GM23248 (cell line): ENCODE measurements at regions not wholly inside any gene's neighbourhood (a gene's known extent, or its start where the extent isn't known, plus 50 kb on each side); places are given as distances from the start of the nearest gene placed in this dataset.

ENCODE experiments used
- DNase-seq: peaks from one replicate; pipeline ENCODE4 v3.0.0-alpha.2; 2015
- H2AFZ ChIP-seq: fragments of 200-600 bp; sonication (generic); 2 replicates; pipeline ENCODE4 v1.6.1; 2016; ENCODE audit warnings: antibody characterized with exemption
- H3F3A ChIP-seq: fragments of 200-600 bp; sonication (generic); 2 replicates; pipeline ENCODE4 v1.6.1; 2016; ENCODE audit warnings: mild to moderate bottlenecking, antibody characterized with exemption, mixed run types; ENCODE audit not compliant: insufficient read depth
- H3K27ac ChIP-seq: fragments of 200-600 bp; sonication (generic); 2 replicates; pipeline ENCODE4 v1.5.1; 2016; ENCODE audit warnings: mild to moderate bottlenecking
- H3K27me3 ChIP-seq: fragments of 200-600 bp; sonication (generic); replicated peaks from 2 replicates; pipeline ENCODE4 v1.6.1; 2016; ENCODE audit warnings: mild to moderate bottlenecking; ENCODE audit not compliant: insufficient read depth
- H3K36me3 ChIP-seq: fragments of 200-600 bp; sonication (generic); 2 replicates; pipeline ENCODE4 v1.6.1; 2016; ENCODE audit warnings: low read depth, mild to moderate bottlenecking
- H3K4me1 ChIP-seq: fragments of 200-600 bp; sonication (generic); 2 replicates; pipeline ENCODE4 v1.6.1; 2016; ENCODE audit warnings: mild to moderate bottlenecking; ENCODE audit not compliant: insufficient read depth
- H3K4me2 ChIP-seq: fragments of 200-600 bp; sonication (generic); one replicate; pipeline ENCODE4 v1.6.1; 2016; ENCODE audit warnings: mild to moderate bottlenecking; ENCODE audit not compliant: unreplicated experiment
- H3K4me3 ChIP-seq: fragments of 200-600 bp; sonication (generic); 2 replicates; pipeline ENCODE4 v1.5.1; 2016; ENCODE audit warnings: mild to moderate bottlenecking
- H3K79me2 ChIP-seq: fragments of 200-600 bp; sonication (generic); 2 replicates; pipeline ENCODE4 v1.6.1; 2016; ENCODE audit warnings: mild to moderate bottlenecking; ENCODE audit not compliant: insufficient read depth
- H3K9ac ChIP-seq: fragments of 200-600 bp; sonication (generic); 2 replicates; pipeline ENCODE4 v1.6.1; 2016; ENCODE audit warnings: mild to moderate bottlenecking
- H3K9me2 ChIP-seq: fragments of 200-600 bp; sonication (generic); 2 replicates; pipeline ENCODE4 v1.6.1; 2016; ENCODE audit warnings: mixed run types, mild to moderate bottlenecking, moderate library complexity; ENCODE audit not compliant: insufficient read depth
- H3K9me3 ChIP-seq: fragments of 200-600 bp; sonication (generic); one replicate; pipeline ENCODE4 v1.6.1; 2017; ENCODE audit warnings: low read depth
- H4K20me1 ChIP-seq: fragments of 200-600 bp; sonication (generic); 2 replicates; pipeline ENCODE4 v1.6.0; 2016; ENCODE audit not compliant: insufficient read depth
- EZH2 ChIP-seq: fragments of 200-600 bp; sonication (generic); IDR thresholded peaks from 2 replicates; pipeline ENCODE4 v1.6.1; 2018; ENCODE audit warnings: antibody characterized with exemption, mild to moderate bottlenecking; ENCODE audit not compliant: insufficient read depth, poor library complexity, severe bottlenecking
- EZH2phosphoT487 ChIP-seq: fragments of 200-600 bp; sonication (generic); IDR thresholded peaks from 2 replicates; pipeline ENCODE4 v1.6.1; 2018; ENCODE audit warnings: antibody characterized with exemption, moderate library complexity, mild to moderate bottlenecking, low read depth; ENCODE audit not compliant: insufficient read depth
- WGBS, 2 experiments: methylation state at CpG; one replicate each; pipeline ENCODE4 v1.1.6; 2015 to 2017; ENCODE audit warnings: low lambda C conversion rate in 2 of 2, low coverage in 1 of 2; ENCODE audit errors: missing lambda C conversion rate in 2 of 2; 5-methylcytosine and 5-hydroxymethylcytosine counted together
- in situ Hi-C: fragments of 300-500 bp; cut with MboI; formaldehyde crosslinking; loops from 2 replicates; pipeline ENCODE4 v1.15.0; 2020

- H3K9me2 ChIP-seq = no peaks in the 10 kb centered on the region
- H4K20me1 ChIP-seq = no peaks in the 10 kb centered on the region
- H3K9ac ChIP-seq = no peak overlapping the region
- in situ Hi-C loops = loop anchor here (10.0 kb wide), 1 partner anchor 127 kb away; no protein-coding TSS in a partner anchor
- no peak for DNase-seq
- no peaks in the 10 kb centered on the region for H3K36me3 ChIP-seq
- no peak overlapping the region for H3K4me2 ChIP-seq
- 88 to 90% methylated on average over 11 of the region's 11 CpGs for WGBS, 2 experiments
- no peak overlapping the region for H3K27ac ChIP-seq
- H3K4me1 ChIP-seq = peaks cover 21% of the 10 kb centered on the region
- peaks cover 21% of the 10 kb centered on the region for H3F3A ChIP-seq
- H3K27me3 ChIP-seq = no peaks in the 10 kb centered on the region
- H3K9me3 ChIP-seq = no peaks in the 10 kb centered on the region
- H3K79me2 ChIP-seq = no peaks in the 10 kb centered on the region
- TF ChIP-seq EZH2phosphoT487 = no peak
- TF ChIP-seq EZH2 = no peak
- H2AFZ ChIP-seq = no peak overlapping the region
- no peak overlapping the region for H3K4me3 ChIP-seq
These were observed 101.6 kb upstream of the TBCA start for GRCh38 chr5:77877516-77878355.

DNA sequence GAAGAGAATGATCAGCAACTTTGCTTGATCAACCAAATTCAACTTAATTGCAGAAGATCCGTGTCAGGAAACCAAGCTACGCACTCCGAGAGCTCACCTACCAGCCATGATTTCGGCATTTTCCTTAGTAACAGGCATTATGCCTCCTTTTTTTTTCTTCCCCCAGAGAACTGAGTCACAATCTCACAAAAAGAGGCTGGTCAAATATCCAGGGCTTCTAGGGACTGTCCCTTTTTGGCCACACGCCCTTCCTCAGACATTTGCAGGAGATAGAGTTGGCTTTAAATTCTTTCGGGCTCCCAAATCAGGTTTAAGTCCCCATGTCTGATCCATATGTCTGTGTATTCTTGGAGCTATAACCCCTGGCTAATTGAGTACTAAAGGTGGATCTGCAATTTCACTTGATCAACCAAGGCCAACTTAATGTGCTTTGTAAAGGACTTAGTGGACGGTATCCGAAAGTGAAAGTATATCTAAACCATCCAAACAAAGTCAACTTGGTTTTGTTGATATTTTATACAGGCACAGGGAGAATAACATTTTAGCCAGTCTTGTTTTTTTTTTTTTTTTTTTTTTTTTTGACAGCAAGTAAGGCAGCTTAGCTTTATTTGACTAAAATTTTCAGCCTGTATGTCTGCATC, 100.8 kb upstream of the TBCA start:
- H3K9me2 ChIP-seq = no peaks in the 10 kb centered on the region
- no peak overlapping the region for H3K9ac ChIP-seq
- no peak overlapping the region for H2AFZ ChIP-seq
- no peak for DNase-seq
- H3K27me3 ChIP-seq = no peaks in the 10 kb centered on the region
- H3K79me2 ChIP-seq = no peaks in the 10 kb centered on the region
- H3K4me1 ChIP-seq = peaks cover 14% of the 10 kb centered on the region
- peaks cover 16% of the 10 kb centered on the region for H3F3A ChIP-seq
- WGBS, 2 experiments = 92 to 94% methylated on average over 8 of the region's 8 CpGs
- no peak overlapping the region for H3K27ac ChIP-seq
- no peaks in the 10 kb centered on the region for H3K9me3 ChIP-seq
- H3K4me2 ChIP-seq = no peak overlapping the region
- H4K20me1 ChIP-seq = no peaks in the 10 kb centered on the region
- H3K36me3 ChIP-seq = no peaks in the 10 kb centered on the region
- no peak overlapping the region for H3K4me3 ChIP-seq
- TF ChIP-seq EZH2phosphoT487 (no peak), EZH2 (no peak)
- in situ Hi-C loops = loop anchor here (10.0 kb wide), 1 partner anchor 128 kb away; no protein-coding TSS in a partner anchor

- in situ Hi-C loops = loop anchor here (10.0 kb wide), 1 partner anchor 128 kb away; no protein-coding TSS in a partner anchor
- Histone ChIP-seq H3K4me2 (no peak overlapping the region), H3K4me1 (peaks cover 13% of the 10 kb centered on the region), H3K9me3 (no peaks in the 10 kb centered on the region), H3K4me3 (no peak overlapping the region), H3F3A (peaks cover 16% of the 10 kb centered on the region), H3K27me3 (no peaks in the 10 kb centered on the region), H3K79me2 (no peaks in the 10 kb centered on the region), H3K36me3 (no peaks in the 10 kb centered on the region), H3K9me2 (no peaks in the 10 kb centered on the region), H3K9ac (no peak overlapping the region), H3K27ac (no peak overlapping the region), H2AFZ (no peak overlapping the region), H4K20me1 (no peaks in the 10 kb centered on the region)
- DNase-seq = no peak
- TF ChIP-seq EZH2 (no peak), EZH2phosphoT487 (no peak)
- WGBS, 2 experiments = 94 to 100% methylated on average over 1 of the region's 1 CpG
These were observed 100.2 kb upstream of the TBCA start for GRCh38 chr5:77876316-77876715.

- Histone ChIP-seq H3K4me2 (no peak overlapping the region), H3K27ac (no peak overlapping the region), H3K9me2 (no peaks in the 10 kb centered on the region), H3F3A (peaks cover 6% of the 10 kb centered on the region), H3K79me2 (no peaks in the 10 kb centered on the region), H3K4me1 (peaks cover 5% of the 10 kb centered on the region), H4K20me1 (no peaks in the 10 kb centered on the region), H2AFZ (no peak overlapping the region), H3K4me3 (no peak overlapping the region), H3K9me3 (no peaks in the 10 kb centered on the region), H3K27me3 (no peaks in the 10 kb centered on the region), H3K36me3 (no peaks in the 10 kb centered on the region), H3K9ac (no peak overlapping the region)
- no peak for DNase-seq
- TF ChIP-seq EZH2phosphoT487 = no peak
- TF ChIP-seq EZH2 = no peak
- in situ Hi-C loops = loop anchor here (10.0 kb wide), 1 partner anchor 130 kb away; no protein-coding TSS in a partner anchor
- 68 to 81% methylated on average over 6 of the region's 6 CpGs for WGBS, 2 experiments
These were observed 98.6 kb upstream of the TBCA start for GRCh38 chr5:77874691-77875090.
